Loucy (cell line): ENCODE measurements at regions not wholly inside any gene's neighbourhood (a gene's known extent, or its start where the extent isn't known, plus 50 kb on each side); places are given as distances from the start of the nearest gene placed in this dataset.

Experiments
- H2AFZ ChIP-seq: fragments of 200-600 bp; sonication (generic); 2 replicates; pipeline ENCODE4 v1.6.0; 2016; ENCODE audit warnings: antibody characterized with exemption, mild to moderate bottlenecking, low read length, moderate library complexity
- H3F3A ChIP-seq: fragments of 200-600 bp; 2 replicates; pipeline ENCODE4 v1.6.0; 2016; ENCODE audit warnings: antibody characterized with exemption, low read depth, mild to moderate bottlenecking
- H3K27me3 ChIP-seq: fragments of 200-600 bp; sonication (generic); 2 replicates; pipeline ENCODE4 v1.6.1; 2014; ENCODE audit warnings: low read length, mild to moderate bottlenecking; ENCODE audit not compliant: insufficient read depth, poor library complexity, severe bottlenecking
- H3K36me3 ChIP-seq: fragments of 200-600 bp; sonication (generic); 2 replicates; pipeline ENCODE4 v1.6.1; 2016; ENCODE audit warnings: low read length; ENCODE audit not compliant: insufficient read depth
- H3K4me1 ChIP-seq: fragments of 200-600 bp; sonication (generic); 2 replicates; pipeline ENCODE4 v1.5.1; 2014; ENCODE audit warnings: low read length, mild to moderate bottlenecking; ENCODE audit not compliant: insufficient read depth, poor library complexity, severe bottlenecking
- H3K4me2 ChIP-seq: fragments of 200-600 bp; sonication (generic); 2 replicates; pipeline ENCODE4 v1.6.0; 2014; ENCODE audit warnings: antibody characterized with exemption, low read length, low read depth, mild to moderate bottlenecking; ENCODE audit not compliant: poor library complexity, severe bottlenecking
- H3K4me3 ChIP-seq: fragments of 200-600 bp; sonication (generic); 2 replicates; pipeline ENCODE4 v1.5.1; 2014; ENCODE audit warnings: low read length, mild to moderate bottlenecking, mixed read lengths; ENCODE audit not compliant: poor library complexity, severe bottlenecking
- H3K79me2 ChIP-seq: fragments of 200-600 bp; sonication (generic); 2 replicates; pipeline ENCODE4 v1.6.1; 2014; ENCODE audit warnings: low read length; ENCODE audit not compliant: insufficient read depth
- H3K9ac ChIP-seq: fragments of 200-600 bp; sonication (generic); 2 replicates; pipeline ENCODE4 v1.6.0; 2014; ENCODE audit warnings: mild to moderate bottlenecking, low read depth, low read length, moderate library complexity; ENCODE audit not compliant: poor library complexity, severe bottlenecking
- H3K9me2 ChIP-seq: fragments of 200-600 bp; sonication (generic); replicated peaks from 2 replicates; pipeline ENCODE4 v1.6.1; 2016; ENCODE audit warnings: low read depth, low read length, mixed read lengths
- H3K9me3 ChIP-seq: fragments of 200-600 bp; sonication (generic); 2 replicates; pipeline ENCODE4 v1.6.1; 2014; ENCODE audit warnings: mild to moderate bottlenecking, antibody characterized with exemption, low read length, low read depth; ENCODE audit not compliant: insufficient read depth
- H4K20me1 ChIP-seq: fragments of 200-600 bp; sonication (generic); 2 replicates; pipeline ENCODE4 v1.6.0; 2014; ENCODE audit warnings: antibody characterized with exemption, low read length, mild to moderate bottlenecking; ENCODE audit not compliant: insufficient read depth, poor library complexity, severe bottlenecking
- EZH2phosphoT487 ChIP-seq: fragments of 200-600 bp; IDR thresholded peaks from 2 replicates; pipeline ENCODE4 v1.6.1; 2018; ENCODE audit warnings: antibody characterized with exemption, mild to moderate bottlenecking, moderate library complexity, borderline replicate concordance
- TF ChIP-seq, protein P1 (sequence below): fragments of 200-600 bp; sonication (generic); conservative IDR thresholded peaks from 2 replicates; pipeline ENCODE4 v1.5.1; 2014; ENCODE audit warnings: mild to moderate bottlenecking, antibody characterized with exemption, low read length

- Histone ChIP-seq H3F3A (no peaks in the 10 kb centered on the region), H3K4me1 (no peaks in the 10 kb centered on the region), H3K36me3 (peaks cover 64% of the 10 kb centered on the region; the same call in 1 of the 2 replicates), H3K9me3 (no peaks in the 10 kb centered on the region), H3K9ac (no peak overlapping the region), H3K27me3 (no peaks in the 10 kb centered on the region), H2AFZ (no peak overlapping the region), H3K79me2 (no peaks in the 10 kb centered on the region), H3K9me2 (no peaks in the 10 kb centered on the region), H4K20me1 (no peaks in the 10 kb centered on the region), H3K4me2 (no peak overlapping the region), H3K4me3 (no peak overlapping the region)
- TF ChIP-seq, protein P1, sequence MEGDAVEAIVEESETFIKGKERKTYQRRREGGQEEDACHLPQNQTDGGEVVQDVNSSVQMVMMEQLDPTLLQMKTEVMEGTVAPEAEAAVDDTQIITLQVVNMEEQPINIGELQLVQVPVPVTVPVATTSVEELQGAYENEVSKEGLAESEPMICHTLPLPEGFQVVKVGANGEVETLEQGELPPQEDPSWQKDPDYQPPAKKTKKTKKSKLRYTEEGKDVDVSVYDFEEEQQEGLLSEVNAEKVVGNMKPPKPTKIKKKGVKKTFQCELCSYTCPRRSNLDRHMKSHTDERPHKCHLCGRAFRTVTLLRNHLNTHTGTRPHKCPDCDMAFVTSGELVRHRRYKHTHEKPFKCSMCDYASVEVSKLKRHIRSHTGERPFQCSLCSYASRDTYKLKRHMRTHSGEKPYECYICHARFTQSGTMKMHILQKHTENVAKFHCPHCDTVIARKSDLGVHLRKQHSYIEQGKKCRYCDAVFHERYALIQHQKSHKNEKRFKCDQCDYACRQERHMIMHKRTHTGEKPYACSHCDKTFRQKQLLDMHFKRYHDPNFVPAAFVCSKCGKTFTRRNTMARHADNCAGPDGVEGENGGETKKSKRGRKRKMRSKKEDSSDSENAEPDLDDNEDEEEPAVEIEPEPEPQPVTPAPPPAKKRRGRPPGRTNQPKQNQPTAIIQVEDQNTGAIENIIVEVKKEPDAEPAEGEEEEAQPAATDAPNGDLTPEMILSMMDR: no peak
- TF ChIP-seq EZH2phosphoT487: no peak
These were observed 192.3 kb downstream of the UTRN start for GRCh38 chr6:144477396-144477795.

- Histone ChIP-seq H3K9ac (no peak overlapping the region), H3K9me2 (no peaks in the 10 kb centered on the region), H3K79me2 (no peaks in the 10 kb centered on the region), H3K9me3 (no peaks in the 10 kb centered on the region), H3K27me3 (no peaks in the 10 kb centered on the region), H4K20me1 (no peaks in the 10 kb centered on the region), H2AFZ (no peak overlapping the region), H3K4me2 (no peak overlapping the region), H3K36me3 (peaks cover 67% of the 10 kb centered on the region; the same call in 1 of the 2 replicates), H3F3A (no peaks in the 10 kb centered on the region), H3K4me1 (no peaks in the 10 kb centered on the region), H3K4me3 (no peak overlapping the region)
- TF ChIP-seq, protein P1: no peak
- TF ChIP-seq EZH2phosphoT487: no peak
These were observed 192.7 kb downstream of the UTRN start for GRCh38 chr6:144477856-144478255.

GRCh38 chr6:144478483-144478882 lies 193.3 kb downstream of the UTRN start:
- no peak overlapping the region for H3K4me2 ChIP-seq
- peaks cover 66% of the 10 kb centered on the region; the same call in 1 of the 2 replicates for H3K36me3 ChIP-seq
- no peaks in the 10 kb centered on the region for H3K79me2 ChIP-seq
- no peaks in the 10 kb centered on the region for H4K20me1 ChIP-seq
- H3K9ac ChIP-seq: no peak overlapping the region
- TF ChIP-seq, protein P1: no peak
- no peak for TF ChIP-seq EZH2phosphoT487
- no peaks in the 10 kb centered on the region for H3K9me2 ChIP-seq
- H3K4me3 ChIP-seq: no peak overlapping the region
- peaks cover 6% of the 10 kb centered on the region for H3K4me1 ChIP-seq
- H2AFZ ChIP-seq: no peak overlapping the region
- no peaks in the 10 kb centered on the region for H3F3A ChIP-seq
- no peaks in the 10 kb centered on the region for H3K27me3 ChIP-seq
- no peaks in the 10 kb centered on the region for H3K9me3 ChIP-seq
